Fibroblast of skin of back (primary cell): ENCODE measurements at regions not wholly inside any gene's neighbourhood (a gene's known extent, or its start where the extent isn't known, plus 50 kb on each side); places are given as distances from the start of the nearest gene placed in this dataset.
"Not testable (repeated sequence)": the region's sequence is repeated elsewhere in the genome, so short reads cannot be mapped to it uniquely, and the experiment has no call there.

Experiments used
- DNase-seq: peaks from one replicate; pipeline ENCODE4 v3.0.0-alpha.2; 2013

DNA sequence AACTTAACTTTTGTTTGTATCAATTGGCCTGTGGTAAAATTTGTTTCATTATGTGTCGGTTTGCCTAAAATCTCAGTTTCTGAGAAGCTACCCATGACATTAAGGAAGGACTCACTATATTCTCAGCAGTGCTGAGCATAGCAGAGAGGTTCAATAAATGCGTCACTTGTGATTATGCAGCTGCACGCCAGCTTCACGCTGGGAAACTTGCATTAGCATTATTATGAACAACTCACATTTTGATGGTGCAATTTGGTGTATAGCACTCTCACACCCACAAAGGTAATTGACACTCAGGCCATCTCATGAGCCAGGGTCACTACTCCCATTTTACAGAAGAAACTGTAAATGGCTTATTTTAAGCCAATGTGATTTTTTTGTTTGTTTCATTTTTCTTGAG, 80.6 kb upstream of the SALL1 start:
- DNase-seq = no peak

DNA sequence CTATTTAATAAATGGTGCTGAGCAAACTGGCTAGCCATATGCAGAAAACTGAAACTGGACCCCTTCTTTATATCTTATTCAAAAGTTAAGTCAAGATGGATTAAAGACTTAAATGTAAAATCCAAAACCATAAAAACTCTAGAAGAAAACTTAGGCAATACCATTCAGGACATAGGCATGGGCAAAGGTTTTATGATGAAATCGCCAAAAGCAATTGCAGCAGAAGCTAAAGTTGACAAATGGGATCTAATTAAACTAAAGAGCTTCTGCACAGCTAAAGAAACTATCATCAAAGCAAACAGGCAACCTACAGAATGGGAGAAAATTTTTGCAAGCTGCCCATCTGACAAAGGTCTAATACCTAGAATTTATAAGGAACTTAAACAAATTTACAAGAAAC, 79.0 kb upstream of the SALL1 start:
- DNase-seq = not testable (repeated sequence)

GRCh38 chr16:51228097-51228659, 77.1 kb upstream of the SALL1 start:
- no peak for DNase-seq

- no peak for DNase-seq
Observed at GRCh38 chr16:51225878-51226277, 74.8 kb upstream of the SALL1 start.

DNA sequence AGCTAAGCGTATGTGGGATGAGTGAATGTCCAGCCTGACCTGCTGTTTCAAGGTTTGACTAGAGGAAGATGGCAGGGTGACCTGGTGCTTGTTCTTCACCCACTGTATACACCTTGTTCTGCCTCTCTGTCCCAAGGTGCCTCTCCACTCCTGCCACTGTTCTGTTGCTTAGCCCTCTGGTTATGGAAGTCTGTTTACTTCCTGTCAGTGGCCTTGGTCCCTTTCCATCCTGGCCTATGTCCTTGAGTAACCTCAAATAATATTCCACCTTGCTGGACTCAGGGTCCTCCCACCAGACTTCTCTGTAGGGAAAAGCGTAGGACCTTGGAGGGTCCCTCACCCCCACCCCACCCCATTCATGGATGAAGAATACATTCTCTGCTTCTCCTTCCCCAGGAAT, 73.2 kb upstream of the SALL1 start:
- no peak for DNase-seq

DNA sequence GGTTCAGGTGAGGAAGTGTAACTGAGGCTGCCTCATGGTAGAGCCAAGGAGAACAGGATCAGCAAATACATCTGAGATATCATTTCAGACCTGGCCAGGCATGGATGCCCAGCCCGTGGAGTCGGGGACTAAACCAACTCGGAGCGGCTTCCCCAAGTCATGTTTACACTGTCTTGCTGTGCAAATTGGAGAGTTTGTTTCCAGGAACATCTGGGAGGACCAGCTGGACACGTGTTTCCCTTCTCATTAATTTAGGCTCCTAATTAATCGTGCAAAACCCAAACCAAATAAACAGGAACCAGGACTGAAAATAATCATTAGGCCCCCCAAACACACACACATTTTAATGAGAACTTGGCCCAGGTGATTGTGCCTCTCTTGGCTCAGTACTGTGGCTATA, 70.9 kb upstream of the SALL1 start:
- no peak for DNase-seq

- DNase-seq = no peak
Observed at GRCh38 chr16:51211148-51211547, 60.1 kb upstream of the SALL1 start.

GRCh38 chr16:51210087-51210486, 59.0 kb upstream of the SALL1 start:
- no peak for DNase-seq

DNA sequence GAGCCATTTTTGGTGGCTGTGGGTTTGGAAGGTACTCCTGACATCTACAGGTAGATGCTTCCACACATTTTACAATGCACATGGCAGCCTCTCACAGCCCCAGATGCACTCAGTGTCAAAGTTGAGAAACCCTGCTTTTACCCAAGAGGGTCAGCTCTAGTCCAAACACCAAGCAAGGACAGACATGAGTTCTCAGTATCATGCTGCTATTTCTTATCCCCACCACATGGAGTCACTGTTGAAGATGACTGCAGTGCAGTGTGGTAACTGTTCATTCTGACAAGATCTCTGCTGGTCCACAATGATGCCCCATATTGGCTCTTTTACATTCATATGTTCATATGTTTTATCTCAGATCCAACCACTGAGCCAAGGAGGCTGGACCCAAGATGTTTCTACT, 50.5 kb upstream of the SALL1 start:
- no peak for DNase-seq
